HG02610 (cell line): ENCODE measurements at regions not wholly inside any gene's neighbourhood (a gene's known extent, or its start where the extent isn't known, plus 50 kb on each side); places are given as distances from the start of the nearest gene placed in this dataset.

ENCODE experiments used
- ATAC-seq: cut with Tn5 transposase; IDR thresholded peaks from one replicate; pipeline ENCODE4 v1.9.1; 2021; ENCODE audit warnings: mild to moderate bottlenecking, moderate library complexity; ENCODE audit not compliant: unreplicated experiment

DNA sequence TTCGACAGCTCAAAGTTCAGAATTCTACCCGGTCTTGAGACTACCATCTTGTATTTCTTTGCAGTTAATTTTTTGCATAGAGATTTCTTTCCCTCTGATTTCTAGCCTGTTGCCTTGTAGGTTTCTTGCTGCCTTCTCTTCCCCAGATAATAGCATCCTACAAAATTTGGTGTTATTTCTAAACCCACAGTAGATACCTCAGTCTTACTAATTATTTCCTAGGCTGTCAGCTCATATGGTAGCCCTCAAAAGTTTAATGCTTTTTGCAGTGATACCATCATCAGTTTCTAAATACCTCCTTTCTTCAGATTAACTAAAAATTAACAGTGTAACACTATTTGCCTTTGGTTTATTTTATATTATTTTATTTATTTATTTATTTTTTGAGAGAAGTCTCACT lies 61.9 kb upstream of the TMPO start:
- no peak for ATAC-seq

- no peak for ATAC-seq
These were observed 59.3 kb upstream of the TMPO start for GRCh38 chr12:98456041-98456440.

DNA sequence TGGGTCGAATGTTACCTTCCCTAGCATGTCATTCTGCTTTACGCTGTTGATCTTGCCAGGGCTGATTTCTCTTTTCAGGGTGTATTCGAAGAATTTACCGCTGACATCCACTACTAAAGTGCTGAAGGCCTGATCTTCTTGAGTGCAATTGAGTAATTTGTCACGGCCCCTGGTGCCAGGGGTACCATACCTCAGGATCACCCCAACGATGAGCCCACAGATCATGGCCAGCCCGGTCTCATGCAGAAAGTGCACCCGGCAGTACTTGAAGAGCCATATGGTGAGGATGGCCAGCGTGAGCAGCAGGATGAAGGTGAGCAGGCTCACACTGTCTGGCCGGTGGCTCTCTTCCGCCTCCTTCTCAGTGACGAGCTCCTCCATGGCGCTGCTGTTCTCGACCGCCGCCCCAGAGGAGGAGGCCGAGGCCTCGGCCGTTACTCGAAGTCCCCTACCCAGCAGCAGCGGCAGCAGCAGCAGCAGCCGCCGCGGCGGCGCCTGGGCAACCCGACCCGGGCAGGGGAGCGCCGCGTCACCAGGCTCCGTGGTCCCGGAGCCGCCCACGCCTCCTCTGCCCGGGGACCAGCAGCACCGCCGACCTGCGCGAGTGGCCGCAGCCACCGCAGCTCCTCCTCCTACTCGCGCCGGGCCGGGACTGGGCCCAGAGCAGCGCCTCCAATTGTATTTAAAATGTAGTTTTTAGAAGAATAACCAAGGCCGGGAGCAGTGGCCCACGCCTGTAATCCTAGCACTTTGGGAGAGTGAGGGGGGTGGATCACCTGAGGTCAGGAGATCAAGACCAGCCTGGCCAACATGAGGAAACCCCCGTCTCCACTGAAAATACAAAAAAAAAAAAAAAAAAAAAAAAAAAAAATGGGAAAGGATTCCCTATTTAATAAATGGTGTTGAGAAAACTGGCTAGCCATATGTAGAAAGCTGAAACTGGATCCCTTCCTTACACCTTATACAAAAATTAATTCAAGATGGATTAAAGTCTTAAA lies 58.5 kb upstream of the TMPO start:
- ATAC-seq = no peak

DNA sequence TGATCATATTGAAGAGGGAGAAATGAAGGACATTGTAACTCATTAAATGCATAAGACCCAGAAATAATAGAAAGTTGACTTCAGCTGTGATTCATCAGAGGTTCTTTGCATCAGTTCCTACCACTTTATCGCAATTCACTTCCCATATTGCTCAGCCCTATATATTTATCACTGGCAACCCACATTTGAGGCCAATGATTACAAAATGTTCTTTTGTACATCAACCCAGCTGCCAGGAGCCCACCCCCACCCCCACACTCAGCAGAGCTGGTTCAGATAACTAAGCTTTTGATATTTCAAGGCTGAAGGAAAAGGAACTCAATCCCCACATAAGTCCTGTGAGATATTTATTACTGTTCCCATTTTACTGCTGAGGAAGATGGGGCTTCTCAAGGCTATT lies 51.2 kb upstream of the TMPO start:
- ATAC-seq = no peak

DNA sequence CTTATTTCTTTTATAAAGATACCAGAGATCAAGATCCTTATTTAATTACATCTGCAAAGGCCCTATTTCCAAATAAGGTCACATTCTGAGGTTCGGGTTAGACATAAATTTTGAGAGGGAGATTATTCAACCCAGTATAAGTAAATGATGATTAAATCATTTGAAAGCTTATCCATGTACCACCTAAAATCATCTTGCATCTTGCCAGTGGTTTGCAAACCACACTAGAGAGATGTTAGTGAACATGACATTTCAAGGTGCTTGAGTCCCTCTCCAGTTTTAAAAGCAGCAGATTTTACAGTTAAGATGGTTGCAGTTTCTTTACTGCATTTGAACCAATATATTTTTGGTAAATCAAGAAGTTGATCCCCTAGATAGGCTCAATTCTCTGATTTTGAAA lies 49.9 kb upstream of the TMPO start:
- ATAC-seq = no peak
